Glutamatergic neuron (in vitro differentiated cells): ENCODE measurements at regions not wholly inside any gene's neighbourhood (a gene's known extent, or its start where the extent isn't known, plus 50 kb on each side); places are given as distances from the start of the nearest gene placed in this dataset.

Source experiments
- DNase-seq: peaks from one replicate; pipeline ENCODE4 v3.0.0; 2022
- H3K27ac Mint-ChIP-seq: one replicate; pipeline ENCODE4 v1.8.0; 2020; ENCODE audit warnings: mild to moderate bottlenecking, mixed read lengths, inconsistent platforms; ENCODE audit not compliant: unreplicated experiment
- H3K27me3 Mint-ChIP-seq: one replicate; pipeline ENCODE4 v1.8.0; 2020; ENCODE audit warnings: mild to moderate bottlenecking, moderate library complexity, mixed read lengths, inconsistent platforms; ENCODE audit not compliant: unreplicated experiment
- H3K36me3 Mint-ChIP-seq: one replicate; pipeline ENCODE4 v1.8.0; 2020; ENCODE audit warnings: mild to moderate bottlenecking, mixed read lengths, inconsistent platforms; ENCODE audit not compliant: unreplicated experiment
- H3K4me1 Mint-ChIP-seq: one replicate; pipeline ENCODE4 v1.8.0; 2020; ENCODE audit warnings: mild to moderate bottlenecking, low read depth, mixed read lengths, inconsistent platforms; ENCODE audit not compliant: unreplicated experiment
- H3K4me3 Mint-ChIP-seq: one replicate; pipeline ENCODE4 v1.8.0; 2020; ENCODE audit warnings: mild to moderate bottlenecking, mixed read lengths, inconsistent platforms; ENCODE audit not compliant: unreplicated experiment
- H3K9me3 Mint-ChIP-seq: one replicate; pipeline ENCODE4 v1.8.0; 2020; ENCODE audit warnings: mild to moderate bottlenecking, moderate library complexity, mixed read lengths, inconsistent platforms; ENCODE audit not compliant: unreplicated experiment
- TF ChIP-seq, protein P1 (sequence below): fragments of 200-600 bp; sonication (generic); IDR thresholded peaks from one replicate; pipeline ENCODE4 v1.5.0; 2021; ENCODE audit not compliant: partially characterized antibody, unreplicated experiment

GRCh38 chr5:112573441-112573840 lies 154.4 kb upstream of the EPB41L4A start:
- no peak for DNase-seq
- H3K36me3 Mint-ChIP-seq = no peaks in the 10 kb centered on the region
- peaks cover 5% of the 10 kb centered on the region for H3K9me3 Mint-ChIP-seq
- H3K27me3 Mint-ChIP-seq = peaks cover 5% of the 10 kb centered on the region
- no peaks in the 10 kb centered on the region for H3K4me1 Mint-ChIP-seq
- no peak overlapping the region for H3K4me3 Mint-ChIP-seq
- no peak overlapping the region for H3K27ac Mint-ChIP-seq
- TF ChIP-seq, protein P1, sequence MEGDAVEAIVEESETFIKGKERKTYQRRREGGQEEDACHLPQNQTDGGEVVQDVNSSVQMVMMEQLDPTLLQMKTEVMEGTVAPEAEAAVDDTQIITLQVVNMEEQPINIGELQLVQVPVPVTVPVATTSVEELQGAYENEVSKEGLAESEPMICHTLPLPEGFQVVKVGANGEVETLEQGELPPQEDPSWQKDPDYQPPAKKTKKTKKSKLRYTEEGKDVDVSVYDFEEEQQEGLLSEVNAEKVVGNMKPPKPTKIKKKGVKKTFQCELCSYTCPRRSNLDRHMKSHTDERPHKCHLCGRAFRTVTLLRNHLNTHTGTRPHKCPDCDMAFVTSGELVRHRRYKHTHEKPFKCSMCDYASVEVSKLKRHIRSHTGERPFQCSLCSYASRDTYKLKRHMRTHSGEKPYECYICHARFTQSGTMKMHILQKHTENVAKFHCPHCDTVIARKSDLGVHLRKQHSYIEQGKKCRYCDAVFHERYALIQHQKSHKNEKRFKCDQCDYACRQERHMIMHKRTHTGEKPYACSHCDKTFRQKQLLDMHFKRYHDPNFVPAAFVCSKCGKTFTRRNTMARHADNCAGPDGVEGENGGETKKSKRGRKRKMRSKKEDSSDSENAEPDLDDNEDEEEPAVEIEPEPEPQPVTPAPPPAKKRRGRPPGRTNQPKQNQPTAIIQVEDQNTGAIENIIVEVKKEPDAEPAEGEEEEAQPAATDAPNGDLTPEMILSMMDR = no peak

DNA sequence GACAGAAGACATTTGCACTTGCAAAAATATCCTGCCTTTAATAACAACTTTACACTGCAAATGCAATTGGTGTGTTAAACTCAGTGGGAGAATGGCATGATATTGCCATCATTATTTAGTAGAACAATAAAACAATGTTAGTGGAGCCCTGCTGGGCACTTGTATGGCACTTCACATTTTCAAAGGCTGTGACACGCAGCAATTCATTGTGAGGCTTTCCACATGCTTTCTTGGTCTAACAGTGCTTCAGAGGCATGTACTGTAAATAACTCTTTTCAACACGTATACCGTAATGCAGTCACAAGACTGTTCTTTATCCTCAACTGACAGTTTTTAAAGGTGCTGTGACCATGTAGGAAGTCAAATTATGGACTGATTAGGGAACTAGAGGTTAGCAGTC lies 155.5 kb upstream of the EPB41L4A start:
- DNase-seq = no peak
- peaks cover 5% of the 10 kb centered on the region for H3K9me3 Mint-ChIP-seq
- no peaks in the 10 kb centered on the region for H3K36me3 Mint-ChIP-seq
- H3K27ac Mint-ChIP-seq = no peak overlapping the region
- peaks cover 5% of the 10 kb centered on the region for H3K27me3 Mint-ChIP-seq
- H3K4me1 Mint-ChIP-seq = no peaks in the 10 kb centered on the region
- TF ChIP-seq, protein P1 = no peak
- no peak overlapping the region for H3K4me3 Mint-ChIP-seq

DNA sequence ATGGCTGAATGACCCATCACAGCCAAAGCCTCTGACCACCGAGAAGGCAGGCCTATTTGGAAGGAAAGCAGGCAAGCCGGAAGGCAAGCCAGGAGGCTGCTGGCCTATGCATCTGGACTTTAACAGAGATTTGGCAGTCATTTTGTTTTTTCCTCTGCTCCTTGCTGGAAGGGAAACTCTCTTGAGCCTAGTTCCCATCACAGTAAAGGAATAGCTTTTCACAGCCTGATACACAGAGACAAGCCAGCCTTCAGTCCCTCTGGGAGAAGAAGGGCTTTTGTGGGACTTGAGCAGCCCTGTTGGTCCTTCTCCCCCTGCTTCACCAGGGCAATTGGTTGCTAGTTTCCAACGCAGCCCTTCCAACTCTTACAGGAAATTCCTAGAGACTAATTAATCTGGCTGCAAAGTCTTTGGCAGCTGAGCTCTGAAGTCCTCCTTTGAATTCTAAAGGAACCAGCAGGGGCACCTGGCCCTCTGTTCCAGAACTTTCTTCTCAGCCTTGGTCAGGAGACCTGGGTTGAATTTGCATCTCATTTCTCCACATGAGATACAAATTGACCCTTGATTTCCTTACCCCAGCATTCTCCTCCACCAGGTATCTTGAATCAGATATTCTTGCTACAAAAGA lies 157.3 kb upstream of the EPB41L4A start:
- Mint-ChIP-seq H3K36me3 (no peaks in the 10 kb centered on the region), H3K27ac (no peak overlapping the region), H3K4me1 (no peaks in the 10 kb centered on the region), H3K9me3 (peaks cover 3% of the 10 kb centered on the region), H3K27me3 (peaks cover 2% of the 10 kb centered on the region), H3K4me3 (no peak overlapping the region)
- TF ChIP-seq, protein P1 = no peak
- DNase-seq = no peak

DNA sequence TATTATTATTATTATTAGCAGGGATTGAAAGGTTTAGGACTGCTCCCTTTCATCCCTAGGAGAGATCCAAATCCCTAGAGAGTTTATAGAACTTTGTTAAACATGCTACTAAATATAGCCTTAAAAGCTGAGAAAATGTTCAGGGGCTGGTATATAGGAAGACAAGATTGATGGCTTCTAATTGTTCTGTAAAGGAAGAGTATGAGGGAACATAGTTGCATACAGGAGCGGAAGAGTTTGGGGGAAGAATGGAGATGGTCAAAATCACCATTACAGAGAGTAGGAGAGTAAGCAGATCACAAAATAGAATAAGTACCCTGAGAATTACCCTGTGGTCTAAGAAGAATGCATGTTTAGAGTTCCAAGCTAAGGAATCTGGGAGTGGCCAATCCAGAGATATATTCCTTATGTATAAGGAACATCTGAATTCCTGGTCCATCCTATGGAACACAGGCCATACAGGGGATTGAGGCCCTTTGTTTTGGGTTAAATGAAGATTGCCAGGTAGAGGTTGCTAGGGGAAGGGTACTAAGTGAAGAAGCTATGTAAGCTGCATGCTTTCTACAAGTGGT lies 158.0 kb upstream of the APC start:
- no peak for DNase-seq
- TF ChIP-seq, protein P1 = no peak
- no peaks in the 10 kb centered on the region for H3K27me3 Mint-ChIP-seq
- H3K27ac Mint-ChIP-seq = no peak overlapping the region
- no peaks in the 10 kb centered on the region for H3K36me3 Mint-ChIP-seq
- no peak overlapping the region for H3K4me3 Mint-ChIP-seq
- peaks cover 8% of the 10 kb centered on the region for H3K9me3 Mint-ChIP-seq
- no peaks in the 10 kb centered on the region for H3K4me1 Mint-ChIP-seq

DNA sequence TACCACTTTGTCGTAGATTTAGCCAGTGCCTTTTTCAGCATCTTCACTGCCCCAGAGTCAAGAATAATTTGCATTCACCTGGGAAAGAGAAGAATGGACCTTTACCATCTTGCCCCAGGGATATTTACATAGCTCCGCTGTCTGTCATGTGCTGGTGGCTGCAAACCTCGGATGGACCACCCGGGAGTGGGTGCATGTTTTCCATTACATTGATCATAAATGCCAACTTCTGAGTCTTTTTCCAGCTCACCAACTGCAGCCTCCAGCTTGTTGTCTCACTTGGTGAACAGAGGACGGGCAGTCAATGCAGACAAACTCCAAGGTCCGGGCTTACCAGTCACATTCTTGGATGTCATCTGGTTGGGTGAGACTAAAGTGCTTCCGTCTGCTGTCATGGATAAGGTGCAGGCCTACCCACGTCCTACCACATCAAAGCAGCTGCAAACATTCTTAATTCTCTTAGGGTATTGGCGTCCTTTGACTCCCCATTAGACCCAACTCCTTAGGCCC lies 155.8 kb upstream of the APC start:
- TF ChIP-seq, protein P1 = no peak
- no peak overlapping the region for H3K4me3 Mint-ChIP-seq
- no peaks in the 10 kb centered on the region for H3K27me3 Mint-ChIP-seq
- H3K27ac Mint-ChIP-seq = no peak overlapping the region
- H3K9me3 Mint-ChIP-seq = peaks cover 6% of the 10 kb centered on the region
- no peak for DNase-seq
- H3K36me3 Mint-ChIP-seq = no peaks in the 10 kb centered on the region
- no peaks in the 10 kb centered on the region for H3K4me1 Mint-ChIP-seq
